ENCODE measurements at regions not wholly inside any gene's neighbourhood (a gene's known extent, or its start where the extent isn't known, plus 50 kb on each side); places are given as distances from the start of the nearest gene placed in this dataset.

GRCh38 chr12:92226961-92227360 lies 81.3 kb upstream of the BTG1 start:
- TF ChIP-seq, protein P1, sequence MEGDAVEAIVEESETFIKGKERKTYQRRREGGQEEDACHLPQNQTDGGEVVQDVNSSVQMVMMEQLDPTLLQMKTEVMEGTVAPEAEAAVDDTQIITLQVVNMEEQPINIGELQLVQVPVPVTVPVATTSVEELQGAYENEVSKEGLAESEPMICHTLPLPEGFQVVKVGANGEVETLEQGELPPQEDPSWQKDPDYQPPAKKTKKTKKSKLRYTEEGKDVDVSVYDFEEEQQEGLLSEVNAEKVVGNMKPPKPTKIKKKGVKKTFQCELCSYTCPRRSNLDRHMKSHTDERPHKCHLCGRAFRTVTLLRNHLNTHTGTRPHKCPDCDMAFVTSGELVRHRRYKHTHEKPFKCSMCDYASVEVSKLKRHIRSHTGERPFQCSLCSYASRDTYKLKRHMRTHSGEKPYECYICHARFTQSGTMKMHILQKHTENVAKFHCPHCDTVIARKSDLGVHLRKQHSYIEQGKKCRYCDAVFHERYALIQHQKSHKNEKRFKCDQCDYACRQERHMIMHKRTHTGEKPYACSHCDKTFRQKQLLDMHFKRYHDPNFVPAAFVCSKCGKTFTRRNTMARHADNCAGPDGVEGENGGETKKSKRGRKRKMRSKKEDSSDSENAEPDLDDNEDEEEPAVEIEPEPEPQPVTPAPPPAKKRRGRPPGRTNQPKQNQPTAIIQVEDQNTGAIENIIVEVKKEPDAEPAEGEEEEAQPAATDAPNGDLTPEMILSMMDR (IDR thresholded peaks at IDR 0.05): no peak
- TF ChIP-seq POLR2A (IDR thresholded peaks at IDR 0.05; ENCODE audit: low read depth) (no peak), EP300 (IDR thresholded peaks at IDR 0.05) (no peak)
